Renal pelvis (tissue), 1 donor: ENCODE measurements at regions not wholly inside any gene's neighbourhood (a gene's known extent, or its start where the extent isn't known, plus 50 kb on each side); places are given as distances from the start of the nearest gene placed in this dataset.

Experiments used
- DNase-seq: peaks from one replicate; pipeline ENCODE4 v3.0.0-alpha.2; 2013

GRCh38 chr16:6131526-6132050, 1034.0 kb upstream of the EEF2KMT start:
- no peak for DNase-seq

GRCh38 chr16:6125483-6126259, 1028.1 kb upstream of the EEF2KMT start:
- no peak for DNase-seq

DNA sequence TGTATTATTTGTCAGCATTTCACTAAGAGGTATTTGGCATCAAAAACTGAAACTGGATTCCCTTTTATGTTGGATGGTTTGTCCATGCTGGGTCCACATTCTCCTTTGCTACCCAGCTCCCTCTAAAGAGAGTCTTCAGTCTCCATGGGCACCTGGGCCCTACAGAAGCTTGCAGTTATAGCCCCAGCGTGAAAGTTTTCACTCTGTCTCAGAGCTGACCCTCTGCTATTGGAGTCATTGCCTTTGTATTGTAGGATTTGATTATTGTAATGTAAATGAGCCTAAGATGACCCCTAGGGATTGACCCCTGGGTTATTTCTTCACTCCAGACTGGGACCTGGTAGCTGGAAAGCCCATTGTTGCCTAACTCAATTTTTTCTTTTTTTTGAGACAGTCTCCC, 1026.5 kb upstream of the EEF2KMT start:
- no peak for DNase-seq

GRCh38 chr16:6122401-6122800, 1024.8 kb upstream of the EEF2KMT start:
- peak; percentile 20 for DNase-seq

GRCh38 chr16:6114691-6115090, 1017.1 kb upstream of the EEF2KMT start:
- no peak for DNase-seq

GRCh38 chr16:6113749-6114148, 1016.2 kb upstream of the EEF2KMT start:
- DNase-seq = no peak

DNA sequence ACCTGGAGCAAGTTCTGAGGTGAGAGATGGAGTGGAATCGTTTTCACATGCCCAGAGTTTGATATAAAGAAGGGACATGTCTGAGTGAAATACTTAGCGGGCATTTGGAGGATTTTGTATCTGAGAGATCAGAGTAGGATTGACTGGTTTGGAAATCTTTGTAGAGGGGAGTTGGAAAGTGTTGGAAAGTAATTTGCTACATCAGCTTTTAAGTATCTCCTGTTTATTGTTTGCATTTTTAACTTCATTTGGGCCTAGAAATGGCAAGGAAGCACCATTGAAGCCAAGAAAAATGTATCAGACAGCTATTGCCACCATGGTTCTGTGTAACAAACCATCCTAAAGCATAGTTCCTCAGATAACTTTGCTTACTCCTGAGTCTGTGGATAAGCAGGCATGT, 1015.1 kb upstream of the EEF2KMT start:
- no peak for DNase-seq

DNA sequence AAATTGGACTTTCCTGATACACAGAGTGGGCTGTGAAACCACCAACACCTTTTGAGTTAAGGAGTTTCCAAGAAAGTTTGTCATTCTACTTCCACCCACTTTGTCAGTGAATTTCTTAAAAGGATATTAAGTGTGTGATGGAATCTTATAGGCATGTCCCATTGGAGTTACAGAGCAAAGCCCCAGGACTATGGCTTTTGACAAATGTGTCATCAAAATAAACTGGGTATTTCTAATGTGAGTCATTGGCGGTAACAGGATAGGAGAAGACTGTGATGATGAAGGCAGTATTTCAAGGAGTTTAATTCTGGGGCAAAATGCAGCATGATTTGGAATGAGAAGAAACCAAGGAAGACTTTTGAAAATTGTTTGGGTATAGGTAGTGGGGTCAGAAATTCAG, 1013.8 kb upstream of the EEF2KMT start:
- no peak for DNase-seq

- no peak for DNase-seq
Measured at GRCh38 chr16:6110346-6110745, 1012.8 kb upstream of the EEF2KMT start.

- DNase-seq = no peak
Measured at GRCh38 chr16:6106061-6106460, 1008.5 kb upstream of the EEF2KMT start.

DNA sequence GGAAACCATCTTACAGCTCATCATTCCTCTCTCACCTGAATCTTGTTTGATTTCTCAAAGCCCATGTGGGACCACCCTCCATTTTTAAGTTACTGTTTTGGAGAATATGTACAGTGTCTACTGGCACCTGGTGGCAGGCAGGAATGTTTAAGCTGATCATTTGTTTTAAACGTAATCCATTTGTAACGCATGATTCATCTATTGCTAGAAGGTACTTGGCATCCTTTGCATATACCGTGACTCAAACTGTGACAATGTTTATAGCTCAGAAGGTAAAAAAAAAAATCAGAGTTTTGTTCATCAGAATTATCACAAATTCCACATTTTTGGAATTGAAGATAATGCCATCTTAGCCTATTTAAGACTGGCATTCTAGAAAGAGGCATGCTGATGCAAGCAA, 1007.5 kb upstream of the EEF2KMT start:
- no peak for DNase-seq

GRCh38 chr16:6104428-6104827, 1006.8 kb upstream of the EEF2KMT start:
- no peak for DNase-seq

- DNase-seq = no peak
Measured at GRCh38 chr16:6103561-6103960, 1006.0 kb upstream of the EEF2KMT start.

DNA sequence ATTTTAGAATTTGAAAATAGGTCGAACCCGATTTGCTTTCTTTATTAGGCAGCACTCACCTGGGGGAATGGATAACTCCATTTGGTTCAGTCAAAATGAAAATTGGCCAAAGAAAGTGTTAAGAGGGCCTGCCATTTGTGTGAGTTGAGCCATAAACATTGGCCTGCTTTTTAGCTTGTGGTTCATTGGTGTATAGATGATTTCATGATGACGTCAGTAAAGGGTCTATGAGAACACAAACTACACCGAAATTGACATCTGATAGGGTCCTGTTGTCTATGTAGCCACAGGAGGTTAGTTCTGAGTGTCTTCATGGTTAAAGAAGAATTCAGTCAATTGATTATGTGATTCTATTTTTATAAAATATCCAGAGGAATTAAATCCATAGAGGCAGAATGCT, 1001.5 kb upstream of the EEF2KMT start:
- no peak for DNase-seq

- no peak for DNase-seq
Measured at GRCh38 chr16:6096931-6097670, 999.5 kb upstream of the EEF2KMT start.

GRCh38 chr16:6095414-6095813, 997.8 kb upstream of the EEF2KMT start:
- no peak for DNase-seq

DNA sequence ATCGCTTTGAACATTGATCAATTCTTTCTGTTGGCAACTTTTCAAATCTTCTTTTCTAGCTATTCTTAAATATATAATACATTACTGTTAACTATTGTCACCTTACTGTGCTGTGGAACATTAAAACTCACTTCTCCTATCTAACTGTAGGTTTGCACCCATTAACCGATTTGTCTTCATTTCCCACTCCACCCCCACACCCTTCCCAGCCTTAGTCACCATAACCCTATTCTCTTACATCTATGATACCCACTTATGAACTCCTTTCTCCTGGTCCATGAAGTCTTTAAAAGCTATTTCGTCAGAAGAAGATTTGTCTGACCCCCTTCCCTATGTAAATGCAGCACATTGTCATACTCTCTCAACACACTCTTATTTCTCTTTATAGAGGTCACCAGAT, 993.4 kb upstream of the EEF2KMT start:
- DNase-seq = no peak

DNA sequence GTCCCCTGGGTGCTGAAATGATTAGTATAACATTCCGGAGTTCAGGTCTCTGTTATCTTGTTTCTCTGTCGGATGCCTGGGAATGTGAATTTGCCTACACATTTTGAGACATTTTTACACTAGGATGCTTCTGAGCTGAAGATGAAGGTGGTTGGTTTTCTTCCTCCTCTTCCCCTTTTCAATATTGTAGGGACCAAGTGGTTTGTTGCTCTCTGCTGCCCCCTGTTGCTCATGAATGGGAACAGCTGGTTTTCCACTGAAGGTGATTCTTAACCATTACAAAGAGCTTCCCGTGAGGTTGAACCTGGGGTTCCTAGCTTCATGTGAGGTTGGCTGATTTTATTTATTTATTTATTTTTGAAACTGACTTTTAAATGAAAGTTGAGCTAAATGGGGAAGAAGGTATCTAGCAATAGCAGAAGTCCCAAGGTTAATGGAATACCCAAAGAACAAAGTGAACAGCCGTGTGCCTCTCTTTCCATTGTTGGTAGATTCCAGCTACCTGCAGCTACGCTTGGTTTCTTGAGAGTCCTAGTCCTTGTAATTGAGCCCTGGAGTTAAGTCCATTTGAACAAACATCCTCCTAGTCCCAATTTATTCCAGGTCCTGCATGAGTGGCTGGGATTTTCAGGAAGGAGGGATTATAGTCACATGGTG, 983.9 kb upstream of the EEF2KMT start:
- DNase-seq = peak; percentile 33

- DNase-seq = no peak
Measured at GRCh38 chr16:6076631-6077030, 979.0 kb upstream of the EEF2KMT start.

DNA sequence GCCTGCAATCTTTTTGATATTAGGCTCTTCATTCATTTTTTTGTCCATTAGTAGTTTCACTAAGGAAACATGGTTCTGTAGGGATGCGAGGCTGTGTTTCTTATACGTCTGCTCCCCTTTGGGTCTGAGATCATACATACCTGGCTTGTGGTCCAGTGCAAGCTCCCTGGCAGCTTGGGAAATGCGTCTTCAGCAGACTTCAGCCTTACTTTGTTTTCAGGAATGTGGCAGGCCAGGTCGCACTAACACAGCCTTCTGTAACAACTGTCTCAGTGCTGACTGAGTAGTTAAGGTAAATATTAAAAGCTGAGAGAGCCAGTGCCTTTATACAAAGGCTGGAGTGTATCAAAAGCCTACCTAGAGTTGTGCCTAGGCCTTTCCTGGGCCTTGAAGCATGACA, 970.5 kb upstream of the EEF2KMT start:
- DNase-seq = no peak

DNA sequence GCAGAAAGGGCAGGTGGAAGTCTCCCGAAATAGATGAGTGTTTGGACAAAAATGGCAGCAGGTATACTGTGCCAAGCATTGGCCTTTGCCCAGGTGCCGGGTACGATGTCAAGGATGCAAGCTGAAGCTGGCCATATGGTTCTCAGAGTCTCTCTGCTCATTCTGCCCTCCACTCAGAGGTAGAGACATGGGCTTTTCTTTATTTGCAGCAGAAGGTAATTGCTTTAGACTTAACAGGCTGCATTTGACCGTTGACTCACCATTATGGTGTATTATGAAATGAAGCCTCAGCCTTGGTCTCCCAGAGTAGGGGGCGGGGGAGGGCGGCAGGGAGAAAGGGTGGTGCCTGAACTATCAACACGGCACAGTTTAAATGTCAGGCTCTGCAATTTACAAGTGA, 969.1 kb upstream of the EEF2KMT start:
- DNase-seq = no peak

DNA sequence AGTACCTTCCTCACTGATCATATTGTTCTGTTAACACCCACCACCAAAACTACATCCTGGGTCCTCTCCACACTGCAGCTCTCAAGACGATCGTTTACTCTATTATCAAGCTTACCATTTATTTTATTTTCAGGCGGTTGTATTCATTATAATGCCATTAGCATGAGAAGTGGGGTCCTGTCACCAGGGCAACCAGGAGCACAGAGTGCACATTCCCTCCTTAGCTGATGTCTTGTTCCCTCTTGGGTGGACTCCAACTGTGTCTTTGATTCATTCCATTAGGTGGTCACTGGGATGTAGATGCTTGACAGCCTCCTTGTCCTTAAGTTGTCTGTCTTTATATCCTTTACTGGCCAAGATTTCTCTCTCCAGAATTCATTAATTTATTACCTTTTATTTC, 965.9 kb upstream of the EEF2KMT start:
- no peak for DNase-seq

DNA sequence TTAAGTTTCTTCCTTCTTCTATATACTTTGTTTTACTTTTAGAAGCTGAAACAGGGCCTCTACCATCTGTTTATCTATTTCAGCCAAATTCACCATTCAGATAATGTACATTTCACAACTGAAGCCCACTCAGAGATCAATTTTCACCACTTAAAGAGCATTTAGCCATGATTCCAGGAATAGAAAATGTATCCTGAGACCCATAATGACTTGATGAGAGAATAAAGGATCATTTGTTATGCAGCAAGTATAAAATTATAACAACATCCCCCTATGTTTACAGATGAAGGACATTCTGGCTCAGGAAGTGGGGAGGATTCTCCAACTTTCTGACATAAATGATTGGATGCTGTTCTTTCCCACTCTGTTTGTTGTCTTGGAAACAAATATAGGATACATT, 962.1 kb upstream of the EEF2KMT start:
- DNase-seq = no peak
